ENCODE measurements at regions not wholly inside any gene's neighbourhood (a gene's known extent, or its start where the extent isn't known, plus 50 kb on each side); places are given as distances from the start of the nearest gene placed in this dataset.

DNA sequence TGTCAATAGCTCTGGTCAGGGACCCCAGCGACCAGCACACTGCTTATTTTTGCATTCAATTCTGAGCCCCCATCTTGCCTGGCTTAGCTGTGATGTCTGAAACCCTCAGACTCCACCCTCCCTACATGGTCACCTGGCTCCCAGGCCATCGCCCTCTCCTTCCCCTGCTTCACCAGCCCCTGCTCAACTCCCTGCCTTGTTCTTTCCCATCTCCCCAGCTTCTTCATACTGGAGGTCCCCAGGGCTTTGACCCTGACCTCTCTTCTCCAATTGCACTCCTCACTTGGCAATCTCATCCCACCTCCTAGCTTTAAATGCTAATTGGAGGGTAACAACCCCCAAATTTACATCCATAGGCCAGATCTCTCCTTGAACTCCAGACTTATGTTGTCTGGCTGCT is 84.3 kb upstream of the GNAZ start:
- no peaks in the 10 kb centered on the region for H4K20me1 ChIP-seq (ENCODE audit: insufficient read depth)
- H3K79me2 ChIP-seq (ENCODE audit: insufficient read depth, low read depth), result no peaks in the 10 kb centered on the region
- no peak overlapping the region for H3K4me3 ChIP-seq (IDR thresholded peaks at IDR 0.05; ENCODE audit: insufficient read depth, low read depth, low read length)
- H3K9ac ChIP-seq, result no peak overlapping the region
- no peaks in the 10 kb centered on the region for H3K36me3 ChIP-seq (ENCODE audit: insufficient read depth)
- no peak overlapping the region for H2AFZ ChIP-seq (ENCODE audit: low read depth)
- TF ChIP-seq, protein P1, sequence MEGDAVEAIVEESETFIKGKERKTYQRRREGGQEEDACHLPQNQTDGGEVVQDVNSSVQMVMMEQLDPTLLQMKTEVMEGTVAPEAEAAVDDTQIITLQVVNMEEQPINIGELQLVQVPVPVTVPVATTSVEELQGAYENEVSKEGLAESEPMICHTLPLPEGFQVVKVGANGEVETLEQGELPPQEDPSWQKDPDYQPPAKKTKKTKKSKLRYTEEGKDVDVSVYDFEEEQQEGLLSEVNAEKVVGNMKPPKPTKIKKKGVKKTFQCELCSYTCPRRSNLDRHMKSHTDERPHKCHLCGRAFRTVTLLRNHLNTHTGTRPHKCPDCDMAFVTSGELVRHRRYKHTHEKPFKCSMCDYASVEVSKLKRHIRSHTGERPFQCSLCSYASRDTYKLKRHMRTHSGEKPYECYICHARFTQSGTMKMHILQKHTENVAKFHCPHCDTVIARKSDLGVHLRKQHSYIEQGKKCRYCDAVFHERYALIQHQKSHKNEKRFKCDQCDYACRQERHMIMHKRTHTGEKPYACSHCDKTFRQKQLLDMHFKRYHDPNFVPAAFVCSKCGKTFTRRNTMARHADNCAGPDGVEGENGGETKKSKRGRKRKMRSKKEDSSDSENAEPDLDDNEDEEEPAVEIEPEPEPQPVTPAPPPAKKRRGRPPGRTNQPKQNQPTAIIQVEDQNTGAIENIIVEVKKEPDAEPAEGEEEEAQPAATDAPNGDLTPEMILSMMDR (conservative IDR thresholded peaks at IDR 0.05; ENCODE audit: low read depth, low read length), result no peak
- H3K27me3 ChIP-seq (ENCODE audit: insufficient read depth, low read depth), result no peaks in the 10 kb centered on the region
- peaks cover 79% of the 10 kb centered on the region for H3K4me1 ChIP-seq (ENCODE audit: low read depth, poor library complexity, severe bottlenecking)
- H3K27ac ChIP-seq, result no peak overlapping the region
- no peak overlapping the region for H3K4me2 ChIP-seq

DNA sequence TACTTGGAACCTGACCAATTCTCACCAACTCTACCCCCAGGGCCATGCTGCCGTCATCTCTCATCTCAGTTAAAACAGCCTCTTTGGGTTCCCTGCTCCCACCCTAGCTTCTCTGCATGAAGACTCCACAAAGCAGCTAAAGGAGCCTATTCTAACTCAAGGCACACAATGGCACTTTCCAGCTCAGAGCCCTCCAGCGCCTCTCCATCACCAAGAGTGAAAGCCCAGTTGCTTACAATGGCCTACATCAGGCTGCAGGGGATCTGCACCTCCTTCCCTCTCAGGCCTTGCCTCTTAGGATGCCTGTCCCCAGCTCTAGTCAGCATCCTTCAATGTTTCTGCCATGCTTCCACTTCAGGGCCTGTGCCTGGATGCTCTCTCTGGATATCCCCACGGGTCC is 83.7 kb upstream of the GNAZ start:
- H3K36me3 ChIP-seq (ENCODE audit: insufficient read depth), result no peaks in the 10 kb centered on the region
- no peak overlapping the region for H3K9ac ChIP-seq
- no peak overlapping the region for H2AFZ ChIP-seq (ENCODE audit: low read depth)
- no peaks in the 10 kb centered on the region for H3K27me3 ChIP-seq (ENCODE audit: insufficient read depth, low read depth)
- no peak overlapping the region for H3K4me3 ChIP-seq (IDR thresholded peaks at IDR 0.05; ENCODE audit: insufficient read depth, low read depth, low read length)
- H3K79me2 ChIP-seq (ENCODE audit: insufficient read depth, low read depth), result no peaks in the 10 kb centered on the region
- no peaks in the 10 kb centered on the region for H4K20me1 ChIP-seq (ENCODE audit: insufficient read depth)
- H3K27ac ChIP-seq, result no peak overlapping the region
- TF ChIP-seq, protein P1 (conservative IDR thresholded peaks at IDR 0.05; ENCODE audit: low read depth, low read length), result no peak
- peaks cover 79% of the 10 kb centered on the region for H3K4me1 ChIP-seq (ENCODE audit: low read depth, poor library complexity, severe bottlenecking)
- peak overlapping the region; percentile 37; the same call in 1 of the 2 replicates for H3K4me2 ChIP-seq

DNA sequence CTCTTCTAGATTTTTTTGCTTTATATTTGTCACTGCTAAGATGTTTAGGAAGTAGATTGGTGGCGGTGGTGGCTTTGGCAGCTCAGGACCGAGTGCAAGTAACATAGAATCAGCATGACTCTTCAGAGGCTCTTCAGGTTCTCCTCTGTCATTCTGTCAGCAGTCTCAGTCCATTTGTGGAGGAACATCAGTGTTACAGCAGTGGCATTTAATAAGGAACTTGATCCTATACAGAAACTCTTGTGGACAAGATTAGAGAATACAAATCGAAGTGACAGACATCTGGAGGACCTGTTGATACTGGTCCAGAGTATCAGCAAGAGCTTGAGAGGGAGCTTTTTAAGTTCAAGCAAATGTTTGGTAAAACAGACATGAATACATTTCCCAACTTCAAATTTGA is 82.2 kb upstream of the GNAZ start:
- H3K79me2 ChIP-seq (ENCODE audit: insufficient read depth, low read depth), result no peaks in the 10 kb centered on the region

GRCh38 chr22:22988785-22989184 is 81.5 kb upstream of the GNAZ start:
- H4K20me1 ChIP-seq (ENCODE audit: insufficient read depth), result no peaks in the 10 kb centered on the region
- no peaks in the 10 kb centered on the region for H3K27me3 ChIP-seq (ENCODE audit: insufficient read depth, low read depth)
- no peak overlapping the region for H2AFZ ChIP-seq (ENCODE audit: low read depth)
- peaks cover 83% of the 10 kb centered on the region for H3K4me1 ChIP-seq (ENCODE audit: low read depth, poor library complexity, severe bottlenecking)
- H3K79me2 ChIP-seq (ENCODE audit: insufficient read depth, low read depth), result no peaks in the 10 kb centered on the region
- H3K4me3 ChIP-seq (IDR thresholded peaks at IDR 0.05; ENCODE audit: insufficient read depth, low read depth, low read length), result no peak overlapping the region
- no peak overlapping the region for H3K9ac ChIP-seq
- TF ChIP-seq, protein P1 (conservative IDR thresholded peaks at IDR 0.05; ENCODE audit: low read depth, low read length), result no peak
- no peaks in the 10 kb centered on the region for H3K36me3 ChIP-seq (ENCODE audit: insufficient read depth)
- peak overlapping the region; percentile 37 for H3K4me2 ChIP-seq
- peak overlapping the region; percentile 49 for H3K27ac ChIP-seq

More for the DNA sequence above, 82.2 kb upstream of the GNAZ start:
- Histone ChIP-seq H4K20me1 (ENCODE audit: insufficient read depth) (no peaks in the 10 kb centered on the region), H2AFZ (ENCODE audit: low read depth) (no peak overlapping the region), H3K36me3 (ENCODE audit: insufficient read depth) (no peaks in the 10 kb centered on the region), H3K4me2 (peak overlapping the region; percentile 37), H3K27ac (peak overlapping the region; percentile 49), H3K4me1 (ENCODE audit: low read depth, poor library complexity, severe bottlenecking) (peaks cover 83% of the 10 kb centered on the region), H3K9ac (no peak overlapping the region), H3K4me3 (IDR thresholded peaks at IDR 0.05; ENCODE audit: insufficient read depth, low read depth, low read length) (no peak overlapping the region), H3K27me3 (ENCODE audit: insufficient read depth, low read depth) (no peaks in the 10 kb centered on the region)
- TF ChIP-seq, protein P1 (conservative IDR thresholded peaks at IDR 0.05; ENCODE audit: low read depth, low read length), result no peak
